MCF 10A (cell line): ENCODE measurements at regions not wholly inside any gene's neighbourhood (a gene's known extent, or its start where the extent isn't known, plus 50 kb on each side); places are given as distances from the start of the nearest gene placed in this dataset.

ENCODE experiments used
- BruUV-seq: library from RNA; stranded (reverse); fragments of 400-500 nt; replicated peaks from 2 replicates; lab custom pipeline; 2021; lab: Mats Ljungman, UMichigan
- CTCF ChIA-PET: fragments of 300-600 bp; sonication (Branson Sonifier 250); formaldehyde crosslinking; extraction: SDS; loops from one replicate; lab custom pipeline; 2021; ENCODE audit warnings: antibody characterized with exemption, inconsistent platforms; lab: Yijun Ruan, JAX
- POLR2A ChIA-PET: fragments of 300-600, 350-650 bp; sonication (Branson Sonifier 250); formaldehyde crosslinking; extraction: SDS; loops from one replicate; lab custom pipeline; 2020; ENCODE audit warnings: antibody characterized with exemption, inconsistent platforms; lab: Yijun Ruan, JAX
- DNase-seq: peaks from one replicate; pipeline ENCODE4 v3.0.0-alpha.2; 2018; ENCODE audit not compliant: unreplicated experiment
- H3K27ac Mint-ChIP-seq: one replicate; pipeline ENCODE4 v1.8.0; 2022; ENCODE audit warnings: mild to moderate bottlenecking, low read depth, mixed read lengths; ENCODE audit not compliant: unreplicated experiment
- H3K27me3 Mint-ChIP-seq: one replicate; pipeline ENCODE4 v1.8.0; 2022; ENCODE audit warnings: mixed read lengths; ENCODE audit not compliant: insufficient read depth, unreplicated experiment
- H3K36me3 Mint-ChIP-seq: one replicate; pipeline ENCODE4 v1.8.0; 2022; ENCODE audit warnings: mild to moderate bottlenecking, moderate library complexity, mixed read lengths; ENCODE audit not compliant: insufficient read depth, unreplicated experiment
- H3K4me1 Mint-ChIP-seq: one replicate; pipeline ENCODE4 v1.8.0; 2022; ENCODE audit warnings: mixed read lengths; ENCODE audit not compliant: insufficient read depth, unreplicated experiment
- H3K4me3 Mint-ChIP-seq: one replicate; pipeline ENCODE4 v1.8.0; 2022; ENCODE audit warnings: mild to moderate bottlenecking, moderate library complexity, mixed read lengths; ENCODE audit not compliant: unreplicated experiment
- H3K9me3 Mint-ChIP-seq: one replicate; pipeline ENCODE4 v1.8.0; 2022; ENCODE audit warnings: mixed read lengths; ENCODE audit not compliant: unreplicated experiment
- intact Hi-C: fragments of 100-400 bp; cut with micrococcal nuclease; formaldehyde crosslinking; loops from 2 replicates; pipeline ENCODE4 v1.14.1; 2022
- TF ChIP-seq, protein P1 (sequence below): fragments of 200-600 bp; IDR thresholded peaks from one replicate; pipeline ENCODE4 v1.8.0; 2022; ENCODE audit warnings: antibody characterized with exemption, mild to moderate bottlenecking; ENCODE audit not compliant: unreplicated experiment

DNA sequence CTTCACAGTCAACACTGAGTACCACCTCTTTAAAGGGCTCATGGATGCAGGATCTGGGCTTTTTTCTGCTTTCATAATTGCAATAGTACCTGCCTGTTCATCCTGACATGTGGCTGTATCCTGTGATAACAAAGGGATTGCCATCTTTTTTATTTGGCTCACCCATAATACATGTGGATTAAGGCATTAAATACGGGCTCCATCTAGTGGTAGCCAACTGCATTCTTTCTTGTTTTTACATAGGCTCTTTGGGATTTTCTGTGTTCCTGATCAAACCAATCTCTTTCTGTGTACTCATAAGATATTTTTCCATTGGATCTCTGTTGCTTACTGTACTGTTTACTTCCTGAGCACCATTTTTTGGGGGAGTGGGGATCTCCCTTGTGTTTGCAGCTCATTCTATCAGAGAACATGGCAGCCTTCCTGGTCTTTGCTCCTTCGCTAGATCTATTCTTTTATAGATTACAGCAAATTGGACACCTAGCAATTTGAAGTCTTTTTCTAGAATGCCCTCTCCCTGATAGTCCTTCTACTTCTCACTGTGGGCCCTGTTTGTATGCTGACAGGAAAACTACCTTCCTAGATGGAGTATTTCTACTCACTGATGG, 723.4 kb upstream of the MDGA2 start:
- TF ChIP-seq, protein P1, sequence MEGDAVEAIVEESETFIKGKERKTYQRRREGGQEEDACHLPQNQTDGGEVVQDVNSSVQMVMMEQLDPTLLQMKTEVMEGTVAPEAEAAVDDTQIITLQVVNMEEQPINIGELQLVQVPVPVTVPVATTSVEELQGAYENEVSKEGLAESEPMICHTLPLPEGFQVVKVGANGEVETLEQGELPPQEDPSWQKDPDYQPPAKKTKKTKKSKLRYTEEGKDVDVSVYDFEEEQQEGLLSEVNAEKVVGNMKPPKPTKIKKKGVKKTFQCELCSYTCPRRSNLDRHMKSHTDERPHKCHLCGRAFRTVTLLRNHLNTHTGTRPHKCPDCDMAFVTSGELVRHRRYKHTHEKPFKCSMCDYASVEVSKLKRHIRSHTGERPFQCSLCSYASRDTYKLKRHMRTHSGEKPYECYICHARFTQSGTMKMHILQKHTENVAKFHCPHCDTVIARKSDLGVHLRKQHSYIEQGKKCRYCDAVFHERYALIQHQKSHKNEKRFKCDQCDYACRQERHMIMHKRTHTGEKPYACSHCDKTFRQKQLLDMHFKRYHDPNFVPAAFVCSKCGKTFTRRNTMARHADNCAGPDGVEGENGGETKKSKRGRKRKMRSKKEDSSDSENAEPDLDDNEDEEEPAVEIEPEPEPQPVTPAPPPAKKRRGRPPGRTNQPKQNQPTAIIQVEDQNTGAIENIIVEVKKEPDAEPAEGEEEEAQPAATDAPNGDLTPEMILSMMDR, result peak; percentile 67
- Mint-ChIP-seq H3K27me3 (no peaks in the 10 kb centered on the region), H3K9me3 (no peaks in the 10 kb centered on the region), H3K4me1 (no peaks in the 10 kb centered on the region), H3K4me3 (no peak overlapping the region), H3K27ac (no peak overlapping the region), H3K36me3 (no peaks in the 10 kb centered on the region)
- DNase-seq, result peak; percentile 51
- ChIA-PET CTCF (interaction anchor here (0.5 to 2.9 kb wide), 3 partner anchors 482 to 654 kb away, joined by 3 to 19 read pairs (median 5); no protein-coding TSS in a partner anchor), POLR2A (no interaction called here)
- intact Hi-C loops, result loop anchor here (1.0 to 10.0 kb wide), 4 partner anchors 334 to 956 kb away; no protein-coding TSS in a partner anchor
- no TSS peak for BruUV-seq

DNA sequence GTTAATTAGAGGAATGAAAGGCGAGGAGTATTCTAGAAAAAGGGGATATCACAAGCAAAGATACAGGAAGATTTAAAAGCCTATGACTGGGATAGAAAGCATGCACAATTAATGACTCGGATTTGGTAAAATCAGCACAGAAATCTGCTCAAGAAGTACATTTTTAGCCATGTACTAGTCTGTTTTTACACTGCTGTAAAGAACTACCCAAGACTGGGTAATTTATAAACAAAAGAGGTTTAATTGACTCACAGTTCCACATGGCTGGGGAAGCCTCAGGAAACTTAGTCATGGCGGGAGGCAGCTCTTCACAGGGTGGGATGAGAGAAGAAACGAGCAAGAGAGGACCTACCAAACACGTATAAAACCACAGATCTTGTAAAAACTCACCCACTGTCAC, 716.3 kb upstream of the MDGA2 start:
- ChIA-PET POLR2A (interaction anchor here (0.7 kb wide), 1 partner anchor 1274 kb away, joined by 3 read pairs; no protein-coding TSS in a partner anchor), CTCF (interaction anchor here (0.7 kb wide), 1 partner anchor 574 kb away, joined by 4 read pairs; no protein-coding TSS in a partner anchor)
- intact Hi-C loops, result loop anchor here (10.0 kb wide), 1 partner anchor 327 kb away; no protein-coding TSS in a partner anchor
- no peaks in the 10 kb centered on the region for H3K4me1 Mint-ChIP-seq
- TF ChIP-seq, protein P1, result no peak
- no peaks in the 10 kb centered on the region for H3K27me3 Mint-ChIP-seq
- no peaks in the 10 kb centered on the region for H3K36me3 Mint-ChIP-seq
- no peak overlapping the region for H3K27ac Mint-ChIP-seq
- DNase-seq, result no peak
- H3K9me3 Mint-ChIP-seq, result no peaks in the 10 kb centered on the region
- no TSS peak for BruUV-seq
- no peak overlapping the region for H3K4me3 Mint-ChIP-seq

DNA sequence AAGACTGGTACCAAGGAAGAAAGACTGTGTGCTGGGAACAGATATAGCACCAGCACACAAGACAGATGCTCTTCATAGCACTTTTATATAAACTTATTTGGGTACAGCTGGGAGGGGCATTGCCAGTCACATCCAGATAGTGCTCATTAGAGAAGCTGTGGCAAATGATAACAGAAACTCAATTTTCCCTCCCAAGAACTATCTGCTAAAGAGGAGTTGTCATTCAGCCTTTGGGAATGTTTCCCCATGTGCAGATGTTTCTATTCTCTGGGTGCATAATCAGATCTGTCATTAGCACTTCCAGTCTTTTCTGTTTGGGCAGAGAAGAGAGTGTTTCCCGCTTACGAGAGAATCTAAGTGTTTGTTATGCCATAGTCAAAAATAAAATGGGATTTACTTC, 714.9 kb upstream of the MDGA2 start:
- Mint-ChIP-seq H3K4me3 (no peak overlapping the region), H3K27ac (no peak overlapping the region), H3K36me3 (no peaks in the 10 kb centered on the region), H3K27me3 (no peaks in the 10 kb centered on the region), H3K9me3 (no peaks in the 10 kb centered on the region), H3K4me1 (no peaks in the 10 kb centered on the region)
- POLR2A ChIA-PET, result no interaction called here
- DNase-seq, result no peak
- TF ChIP-seq, protein P1, result no peak
- CTCF ChIA-PET, result interaction anchor here (0.6 to 1.1 kb wide), 2 partner anchors 11 to 696 kb away, joined by 3 read pairs; no protein-coding TSS in a partner anchor
- no TSS peak for BruUV-seq
- intact Hi-C loops, result loop anchor here (10.0 kb wide), 1 partner anchor 326 kb away; no protein-coding TSS in a partner anchor

- no peaks in the 10 kb centered on the region for H3K9me3 Mint-ChIP-seq
- no peak for DNase-seq
- ChIA-PET POLR2A (no interaction called here), CTCF (interaction anchor here (0.6 to 0.7 kb wide), 2 partner anchors 319 to 869 kb away, joined by 3 to 6 read pairs; no protein-coding TSS in a partner anchor)
- H3K36me3 Mint-ChIP-seq, result no peaks in the 10 kb centered on the region
- H3K4me1 Mint-ChIP-seq, result no peaks in the 10 kb centered on the region
- intact Hi-C loops, result no loop called here
- H3K4me3 Mint-ChIP-seq, result no peak overlapping the region
- H3K27me3 Mint-ChIP-seq, result no peaks in the 10 kb centered on the region
- no peak overlapping the region for H3K27ac Mint-ChIP-seq
- TF ChIP-seq, protein P1, result no peak
- no TSS peak for BruUV-seq
Observed at GRCh38 chr14:48384821-48385220, 709.4 kb upstream of the MDGA2 start.
